Body of pancreas (tissue), 4 donors: ENCODE measurements at regions not wholly inside any gene's neighbourhood (a gene's known extent, or its start where the extent isn't known, plus 50 kb on each side); places are given as distances from the start of the nearest gene placed in this dataset.

Experiments
- ATAC-seq: fragments of 150-250 bp; one replicate; pipeline ENCODE4 v1.9.1; 2016
- DNase-seq, 4 donors: peaks; one replicate each; pipeline ENCODE4 v3.0.0-alpha.2; 2019
- H3K27ac ChIP-seq, 4 donors: fragments of 200-600 bp; sonication (generic); 1 replicate in 3 of 4; 2 replicates in 1 of 4; pipeline versions ENCODE4 v1.5.1 to v1.6.1; 2016 to 2019; ENCODE audit warnings: mild to moderate bottlenecking in 1 of 4, mixed read lengths in 1 of 4, moderate library complexity in 1 of 4
- H3K27me3 ChIP-seq, 2 donors: fragments of 200-600 bp; sonication (generic); one replicate each; pipeline ENCODE4 v1.6.0; 2016; ENCODE audit warnings: mild to moderate bottlenecking in 1 of 2
- H3K36me3 ChIP-seq, 2 donors: fragments of 200-600 bp; sonication (generic); replicated peaks in 1 of 2; 2 replicates each; pipeline ENCODE4 v1.5.1; 2016; ENCODE audit warnings: low read depth in 2 of 2; ENCODE audit not compliant: insufficient read depth in 1 of 2
- H3K4me1 ChIP-seq: fragments of 200-600 bp; sonication (generic); one replicate; pipeline ENCODE4 v1.6.0; 2016
- H3K4me3 ChIP-seq, 2 donors: fragments of 200-600 bp; sonication (generic); 1 replicate in 1 of 2; 2 replicates in 1 of 2; pipeline ENCODE4 v1.5.1; 2016 to 2019
- H3K9me3 ChIP-seq, 3 donors: fragments of 200-600 bp; sonication (generic); 1 replicate in 2 of 3; 2 replicates in 1 of 3; pipeline ENCODE4 v1.5.1; 2016
- CTCF ChIP-seq, 7 experiments: fragments of 450-650 bp in 4 of 7; fragments of 200-600 bp in 3 of 7; sonication (generic) in 3 of 7; IDR thresholded peaks; one replicate each; pipeline ENCODE4 v1.5.1; 2016 to 2019; ENCODE audit warnings: antibody characterized with exemption in 7 of 7
- POLR2A ChIP-seq, 3 donors: fragments of 450-650 bp; IDR thresholded peaks; one replicate each; pipeline ENCODE4 v1.6.1; 2016; ENCODE audit warnings: antibody characterized with exemption in 3 of 3, mild to moderate bottlenecking in 2 of 3
- WGBS, 2 donors: methylation state at CpG; one replicate each; pipeline ENCODE4 v1.1.5; 2017; 5-methylcytosine and 5-hydroxymethylcytosine counted together
- intact Hi-C: fragments of 100-400 bp; cut with DNase I; formaldehyde crosslinking; loops from one replicate; pipeline ENCODE4 v1.15.1; 2023

GRCh38 chr10:91344117-91344856 lies 65.9 kb upstream of the HECTD2 start:
- TF ChIP-seq POLR2A (IDR thresholded peaks at IDR 0.05): no peak
- no peak for TF ChIP-seq CTCF (IDR thresholded peaks at IDR 0.05)
- no peaks in the 10 kb centered on the region for H3K27me3 ChIP-seq
- intact Hi-C loops: no loop called here
- H3K36me3 ChIP-seq: no peaks in the 10 kb centered on the region
- H3K4me3 ChIP-seq: no peak overlapping the region
- H3K9me3 ChIP-seq: no peaks in the 10 kb centered on the region
- H3K4me1 ChIP-seq: no peaks in the 10 kb centered on the region
- no peak for ATAC-seq
- WGBS, 2 donors: 91 to 93% methylated on average over 9 to 11 of the region's 11 CpGs
- no peak overlapping the region for H3K27ac ChIP-seq
- no peak for DNase-seq

GRCh38 chr10:91345716-91346115 lies 64.4 kb upstream of the HECTD2 start:
- peaks cover 4% of the 10 kb centered on the region for H3K4me1 ChIP-seq
- no peak for DNase-seq
- no peak for ATAC-seq
- no peak overlapping the region for H3K4me3 ChIP-seq
- no peaks in the 10 kb centered on the region for H3K36me3 ChIP-seq
- no peak overlapping the region for H3K27ac ChIP-seq
- H3K9me3 ChIP-seq: no peaks in the 10 kb centered on the region
- no peaks in the 10 kb centered on the region for H3K27me3 ChIP-seq
- TF ChIP-seq CTCF (IDR thresholded peaks at IDR 0.05): no peak
- TF ChIP-seq POLR2A (IDR thresholded peaks at IDR 0.05): no peak
- intact Hi-C loops: no loop called here
- 76% methylated on average over 2 of the region's 2 CpGs for WGBS, 2 donors

GRCh38 chr10:91347529-91347928 lies 62.6 kb upstream of the HECTD2 start:
- Histone ChIP-seq H3K27me3 (no peaks in the 10 kb centered on the region), H3K36me3 (no peaks in the 10 kb centered on the region), H3K4me1 (peaks cover 13% of the 10 kb centered on the region), H3K9me3 (no peaks in the 10 kb centered on the region), H3K27ac (no peak overlapping the region), H3K4me3 (no peak overlapping the region)
- TF ChIP-seq POLR2A (IDR thresholded peaks at IDR 0.05) (no peak), CTCF (IDR thresholded peaks at IDR 0.05) (no peak)
- intact Hi-C loops: no loop called here
- DNase-seq: no peak
- WGBS, 2 donors: 82 to 86% methylated on average over 1 of the region's 1 CpG
- no peak for ATAC-seq

GRCh38 chr10:91349381-91349780 lies 60.8 kb upstream of the HECTD2 start:
- Histone ChIP-seq H3K27me3 (no peaks in the 10 kb centered on the region), H3K27ac (peak overlapping the region in 2 of 4 donors; percentile 17 to 47), H3K4me3 (no peak overlapping the region), H3K4me1 (peaks cover 13% of the 10 kb centered on the region), H3K36me3 (no peaks in the 10 kb centered on the region), H3K9me3 (no peaks in the 10 kb centered on the region)
- TF ChIP-seq POLR2A (IDR thresholded peaks at IDR 0.05) (no peak), CTCF (IDR thresholded peaks at IDR 0.05) (no peak)
- DNase-seq: peak; percentile 11 to 42 (median 26)
- peak; percentile 87 for ATAC-seq
- intact Hi-C loops: no loop called here

GRCh38 chr10:91350651-91351081 lies 59.5 kb upstream of the HECTD2 start:
- intact Hi-C loops: no loop called here
- no peak for TF ChIP-seq CTCF (IDR thresholded peaks at IDR 0.05)
- TF ChIP-seq POLR2A (IDR thresholded peaks at IDR 0.05): no peak
- WGBS, 2 donors: 13 to 15% methylated on average over 2 of the region's 2 CpGs

More at GRCh38 chr10:91350651-91351081, 59.5 kb upstream of the HECTD2 start:
- no peak for ATAC-seq
- Histone ChIP-seq H3K27me3 (no peaks in the 10 kb centered on the region), H3K4me1 (peaks cover 13% of the 10 kb centered on the region), H3K9me3 (no peaks in the 10 kb centered on the region), H3K27ac (peak overlapping the region in 1 of 4 donors; percentile 21), H3K4me3 (no peak overlapping the region), H3K36me3 (no peaks in the 10 kb centered on the region)
- DNase-seq: no peak
